Stimulated activated CD4-positive, alpha-beta T cell treated with anti-CD3 and anti-CD28 coated beads, Interleukin-4, amount 100 ng/mL, for 4 hours (primary cell): ENCODE measurements at regions not wholly inside any gene's neighbourhood (a gene's known extent, or its start where the extent isn't known, plus 50 kb on each side); places are given as distances from the start of the nearest gene placed in this dataset.
"Not testable (repeated sequence)": the region's sequence is repeated elsewhere in the genome, so short reads cannot be mapped to it uniquely, and the experiment has no call there.

Experiments
- DNase-seq, 2 experiments: peaks; one replicate each; pipeline ENCODE4 v3.0.0-alpha.2; 2020

DNA sequence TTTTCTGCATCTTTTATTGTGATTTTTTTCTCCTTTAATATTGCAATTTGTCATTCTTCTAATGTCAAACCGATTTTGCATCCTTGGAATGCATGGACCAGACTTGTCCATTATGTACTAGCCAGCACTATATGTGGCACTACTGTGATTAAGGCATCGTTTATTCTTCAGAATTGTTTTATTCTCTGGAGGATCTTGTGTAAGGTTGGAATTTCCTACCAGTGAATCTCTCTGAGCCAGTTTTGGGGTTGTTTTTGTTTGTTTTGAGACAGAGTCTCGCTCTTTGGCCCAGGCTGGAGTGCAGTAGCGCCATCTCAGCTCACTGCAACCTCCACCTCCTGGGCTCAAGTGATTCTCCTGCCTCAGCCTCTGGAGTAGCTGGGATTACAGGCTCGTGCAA lies 58.5 kb downstream of the IGLL5 start:
- DNase-seq = no peak

DNA sequence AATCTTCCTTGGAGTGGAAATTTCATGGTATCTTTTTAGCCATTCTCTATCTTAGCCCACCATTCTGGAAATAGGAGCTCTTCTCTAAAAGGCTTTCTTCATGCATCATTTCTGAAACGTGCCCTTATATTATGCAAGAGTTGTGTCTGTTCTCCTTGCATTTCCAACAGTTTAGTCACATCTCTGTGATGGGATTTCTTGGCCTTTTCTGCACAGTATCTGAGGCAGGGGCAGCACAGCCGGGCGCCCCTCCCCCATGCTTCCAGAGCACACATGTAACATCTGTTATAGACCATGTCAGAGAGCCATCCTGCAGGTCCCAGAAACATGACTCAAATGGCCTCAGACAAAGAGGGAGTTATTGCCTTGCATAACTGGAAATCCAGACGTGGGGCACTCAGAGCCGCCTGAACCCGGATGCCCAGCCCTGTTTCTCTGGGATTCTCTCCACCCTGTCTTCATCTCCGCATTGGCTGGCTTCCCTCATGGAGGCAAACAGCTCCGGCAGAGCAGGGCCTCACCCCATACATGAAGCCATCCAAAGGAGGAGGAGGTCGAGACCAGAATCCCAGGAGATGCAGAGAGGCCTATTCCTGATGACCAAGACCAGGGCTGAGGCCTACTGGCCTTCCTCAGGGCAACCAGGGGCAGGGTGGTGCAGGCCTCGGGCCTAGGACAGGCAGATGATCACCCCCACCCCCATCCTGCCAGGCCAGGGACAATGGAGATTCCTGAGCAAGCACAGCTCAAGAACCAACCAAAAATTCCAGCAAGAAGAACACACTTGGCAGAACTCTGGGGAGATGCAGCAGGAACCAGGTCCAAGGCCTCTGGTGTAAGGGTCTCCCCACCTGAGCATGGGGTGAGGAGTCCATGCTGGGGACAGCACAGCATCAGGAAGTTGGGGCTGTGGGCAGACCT lies 61.3 kb downstream of the IGLL5 start:
- no peak for DNase-seq

DNA sequence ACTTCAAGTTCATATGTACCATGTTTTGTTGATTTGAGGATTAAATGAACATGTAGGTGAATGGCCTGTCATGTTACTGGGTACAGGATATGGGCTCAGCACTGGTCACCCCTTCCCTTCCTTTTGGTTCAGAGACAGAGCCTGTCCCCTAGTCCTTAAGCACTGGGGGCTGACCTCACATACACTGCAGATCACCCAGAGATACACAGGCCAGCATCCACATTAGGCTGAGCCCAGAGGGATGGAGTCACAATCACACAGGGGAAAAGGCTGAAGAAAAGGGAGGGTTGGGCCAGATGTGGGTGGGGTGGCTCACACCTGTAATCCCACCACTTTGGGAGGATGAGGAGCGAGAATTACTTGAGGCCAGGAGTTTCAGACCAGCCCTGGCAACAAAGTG lies 62.3 kb downstream of the IGLL5 start:
- no peak for DNase-seq

DNA sequence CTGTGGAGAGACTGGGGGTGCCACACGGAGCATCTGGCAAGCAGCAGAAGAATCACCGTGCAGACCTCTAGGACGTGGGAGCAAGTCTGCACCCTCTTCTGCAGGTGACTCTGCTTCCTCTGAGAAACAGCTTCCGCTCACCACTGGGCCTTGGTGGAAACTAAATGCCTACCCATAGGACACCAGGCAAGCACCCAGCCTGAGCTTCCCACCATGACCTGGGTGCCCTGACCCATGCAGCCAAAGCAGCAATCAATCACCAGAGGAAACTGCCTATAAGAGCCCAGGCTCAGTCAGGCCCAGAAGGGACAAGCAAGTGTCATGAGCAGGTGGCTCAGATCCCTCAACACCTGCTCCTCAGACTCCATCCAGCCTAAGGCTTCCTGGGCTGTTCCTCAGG lies 63.4 kb downstream of the IGLL5 start:
- no peak for DNase-seq

DNA sequence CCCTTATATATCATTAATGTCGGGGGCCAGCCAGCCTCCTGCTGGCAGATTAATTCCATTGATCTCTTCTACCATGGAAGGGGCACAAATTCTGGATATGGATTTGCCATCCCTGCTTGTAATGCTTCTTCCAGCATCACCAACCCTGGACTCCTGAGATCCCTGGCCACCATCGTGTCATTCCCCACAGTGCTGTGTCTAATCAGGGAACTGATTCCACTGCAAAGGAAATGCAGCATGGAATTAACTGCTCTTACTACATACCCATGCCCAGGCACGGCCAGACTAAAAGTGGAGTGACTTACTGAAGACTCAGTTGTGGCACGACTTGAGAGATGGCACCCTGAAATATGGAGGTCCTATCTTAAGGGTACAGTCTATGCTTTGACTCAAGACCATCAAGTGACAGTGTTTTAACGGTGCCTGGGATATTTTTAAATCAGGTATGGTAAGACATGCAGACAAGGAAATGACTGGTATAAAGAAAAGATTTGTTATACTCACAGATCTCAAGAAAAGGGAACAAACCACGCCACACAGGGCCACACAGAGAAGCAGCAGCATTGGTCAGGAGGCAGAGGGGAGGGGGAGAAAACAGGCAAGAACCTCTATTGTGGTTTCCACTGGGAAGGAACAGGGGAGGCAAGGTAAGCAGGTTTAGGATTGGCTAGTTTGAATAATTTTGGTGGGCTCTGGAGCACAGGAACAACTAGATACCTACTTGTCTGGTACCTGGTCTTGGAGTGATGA lies 65.1 kb downstream of the IGLL5 start:
- DNase-seq = no peak

DNA sequence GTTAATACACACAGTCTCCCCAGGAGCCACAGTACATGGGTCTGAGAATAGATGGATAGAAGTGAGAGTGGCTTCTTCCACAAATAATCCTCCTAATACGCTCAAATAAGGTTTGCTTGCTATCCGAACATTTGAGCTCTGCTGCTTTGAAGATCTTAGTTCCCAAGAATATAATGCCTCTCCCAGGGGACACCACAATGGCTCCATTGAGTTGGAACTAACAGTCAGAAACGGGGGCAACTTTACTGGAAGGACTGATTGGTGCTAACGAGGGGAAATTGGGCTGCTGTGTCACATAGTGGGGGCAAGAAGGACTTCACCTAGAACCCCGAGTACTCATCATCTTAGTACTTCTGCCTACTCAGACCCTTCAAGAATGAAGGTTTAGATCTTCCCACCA lies 66.2 kb downstream of the IGLL5 start:
- no peak for DNase-seq

DNA sequence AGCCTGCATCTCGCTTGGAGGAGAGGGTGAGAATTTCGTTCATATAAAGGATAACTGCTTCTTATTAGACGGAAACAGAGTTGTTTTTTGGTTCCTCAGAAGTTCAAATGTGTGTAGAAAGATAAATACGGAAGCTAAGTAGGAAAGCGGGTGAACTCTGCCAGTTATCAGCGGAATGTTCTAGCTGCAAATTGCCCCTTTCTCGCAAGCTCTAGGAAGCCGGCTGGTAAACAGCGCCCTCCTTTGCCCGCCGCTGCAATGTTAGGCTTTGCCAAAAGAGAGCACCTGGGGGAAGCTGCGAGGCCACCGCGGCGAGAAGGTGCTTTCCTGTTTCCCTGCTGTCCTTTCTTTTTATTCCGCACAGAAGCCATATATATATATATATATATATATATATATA lies 67.0 kb downstream of the IGLL5 start:
- DNase-seq = peak in 1 of 2 experiments; percentile 10

DNA sequence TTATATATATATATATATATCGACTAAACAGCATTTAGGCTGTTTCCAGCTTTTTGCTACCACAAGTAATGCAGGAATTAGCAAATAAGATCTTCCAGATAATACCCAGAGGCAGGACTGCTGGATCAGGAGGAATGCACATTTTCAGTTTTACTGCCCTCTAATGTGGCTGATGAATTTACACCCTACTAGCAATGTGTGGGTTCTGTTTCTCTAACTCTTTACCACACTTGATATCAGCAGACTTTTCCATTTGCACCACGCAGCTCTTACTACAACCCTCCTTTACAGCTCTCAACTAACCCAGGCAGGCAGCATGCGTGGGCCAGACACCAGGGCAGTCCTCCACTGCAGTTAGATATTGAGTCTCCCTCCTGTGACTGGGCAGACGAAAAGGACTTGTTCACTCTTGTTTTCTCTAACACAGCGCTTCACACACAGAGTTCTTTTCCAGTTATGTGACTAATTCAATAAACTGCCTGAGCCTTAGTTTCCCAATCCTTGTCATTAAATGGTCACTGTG lies 67.7 kb downstream of the IGLL5 start:
- no peak for DNase-seq

DNA sequence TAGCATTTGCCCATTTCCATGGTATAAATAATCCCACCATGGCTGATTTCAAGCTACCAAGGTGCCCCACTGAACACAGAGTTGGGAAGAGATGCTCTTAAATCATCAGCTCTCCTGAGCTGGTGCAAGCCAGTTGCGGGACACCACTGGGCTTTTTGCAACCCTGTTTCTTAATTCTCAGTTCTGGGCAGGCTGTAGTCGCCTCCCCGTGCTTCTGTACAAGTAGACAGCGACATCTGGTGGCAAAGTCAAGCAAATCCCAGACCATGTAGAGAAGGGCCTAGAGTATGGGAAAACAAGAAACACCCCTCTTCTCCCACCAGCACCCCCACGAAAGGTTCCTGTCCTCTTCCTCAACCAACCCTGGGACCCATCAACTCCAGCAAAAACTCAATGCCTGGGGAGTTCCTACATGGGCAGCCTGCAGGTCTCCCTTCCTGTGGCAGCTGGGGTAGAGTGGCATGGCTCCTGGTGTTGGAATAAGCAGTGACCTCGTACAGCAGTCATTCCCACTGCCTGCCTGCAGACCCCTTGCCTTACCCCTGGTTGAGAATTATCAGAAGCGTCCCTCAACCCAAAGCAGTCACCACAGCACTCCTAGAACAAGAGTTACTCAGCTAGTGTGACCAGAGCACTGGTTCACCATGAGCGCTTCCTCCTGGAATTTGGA lies 68.4 kb downstream of the IGLL5 start:
- DNase-seq = peak; percentile 43 to 52

DNA sequence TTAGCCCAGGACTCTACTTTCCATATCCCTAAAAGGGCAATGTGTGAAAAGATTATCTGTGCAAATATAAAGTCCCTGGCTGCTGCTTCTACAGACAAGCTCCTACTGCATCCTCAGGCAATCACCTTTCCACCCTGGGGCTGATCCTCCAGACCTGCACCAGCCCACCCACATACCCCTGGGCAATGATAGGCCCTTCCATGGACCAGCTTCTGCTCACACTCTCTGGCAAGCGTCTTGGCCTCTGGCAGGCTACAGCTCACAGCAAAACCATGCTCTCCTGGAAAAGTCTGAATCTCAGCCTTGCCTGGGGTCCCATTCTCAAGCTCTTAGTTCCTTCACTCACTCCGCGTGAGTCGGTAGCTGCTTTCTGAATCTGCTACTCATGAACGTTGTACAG lies 69.5 kb downstream of the IGLL5 start:
- no peak for DNase-seq

DNA sequence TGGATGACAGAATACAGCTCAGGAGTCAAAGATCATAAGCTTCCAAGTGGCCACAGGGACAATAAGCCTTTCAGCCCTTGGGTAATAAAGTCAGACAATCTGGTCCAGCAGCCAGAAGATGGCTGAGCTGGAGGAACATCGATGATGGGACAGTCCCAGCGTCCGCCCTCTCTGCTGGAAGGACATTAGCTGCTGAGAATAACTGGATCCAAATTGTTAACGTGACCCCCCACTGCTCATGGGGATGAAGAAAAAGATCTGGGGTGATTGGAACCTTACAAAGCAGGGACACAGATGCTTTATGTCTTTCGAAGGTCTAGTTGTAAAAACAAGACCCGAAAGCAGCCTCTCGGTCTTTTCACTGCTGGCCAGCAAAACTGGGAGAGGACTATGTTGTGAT lies 71.0 kb downstream of the IGLL5 start:
- no peak for DNase-seq

DNA sequence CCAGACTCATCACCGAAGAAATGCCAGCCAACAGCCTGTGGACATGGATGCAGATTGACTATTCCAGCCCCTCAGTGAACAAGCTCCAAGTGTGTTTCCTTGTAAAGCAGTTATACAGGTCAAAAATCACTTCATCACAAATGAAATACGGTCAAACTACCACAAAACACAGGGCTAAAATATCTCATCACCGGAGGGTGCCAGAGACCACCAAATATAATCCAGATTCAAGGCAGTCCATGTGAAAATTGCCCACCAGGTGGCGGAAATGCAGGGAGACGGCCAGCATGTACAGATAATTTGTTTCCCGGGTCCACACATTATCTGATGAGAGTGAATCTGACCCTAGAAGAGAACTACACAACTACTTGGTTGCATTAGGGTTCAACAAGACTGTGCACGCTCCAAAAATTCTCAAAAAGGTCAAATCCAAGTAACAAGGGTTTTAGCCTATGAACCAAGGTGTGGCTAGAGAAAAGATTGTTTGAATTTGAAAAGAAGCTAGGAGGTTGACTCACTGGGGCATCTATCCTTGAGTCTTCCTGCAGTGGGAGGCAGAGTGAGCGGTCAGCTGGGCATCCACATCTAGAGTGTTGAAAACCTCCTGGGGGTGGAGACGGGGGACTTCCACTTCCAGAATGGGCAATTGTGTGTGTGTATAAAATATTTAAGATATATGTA lies 71.7 kb downstream of the IGLL5 start:
- peak; percentile 54 to 62 for DNase-seq

DNA sequence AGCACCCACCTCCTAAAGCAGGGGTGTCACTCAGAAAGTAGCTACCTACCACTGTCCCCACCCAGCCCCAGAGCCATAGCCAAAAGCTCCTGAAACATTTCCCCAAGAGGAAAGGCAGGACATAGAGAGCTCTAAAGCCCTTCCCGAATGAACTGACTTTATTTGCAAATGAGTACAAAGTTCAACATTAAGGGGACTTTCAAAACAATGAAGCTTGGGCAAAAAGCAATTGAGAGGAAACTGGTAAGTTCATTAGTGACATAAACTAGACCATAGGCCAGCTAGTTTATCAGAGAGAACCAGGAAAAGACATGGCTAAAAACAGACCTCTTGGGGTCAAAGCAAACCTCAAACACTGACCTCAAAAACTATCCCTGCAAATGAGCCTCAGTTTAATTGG lies 72.7 kb downstream of the IGLL5 start:
- no peak for DNase-seq

DNA sequence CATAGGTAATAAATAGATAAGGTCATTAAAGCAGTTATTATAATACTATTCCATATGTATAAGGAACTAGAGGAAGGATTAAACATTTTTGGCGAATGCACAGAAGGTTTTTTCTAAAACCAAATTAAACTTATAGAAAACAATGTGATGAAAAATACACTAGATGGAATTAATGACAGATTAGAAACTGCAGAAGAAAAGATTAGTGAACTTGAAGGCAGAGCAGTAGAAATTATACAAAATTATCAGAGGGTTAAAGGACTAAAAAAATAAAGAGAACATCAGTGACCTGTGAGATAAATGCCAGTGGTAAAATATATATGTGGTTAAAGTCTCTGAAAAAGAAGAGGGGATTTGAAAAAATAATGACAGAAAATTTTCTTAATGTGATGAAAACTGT lies 74.0 kb downstream of the IGLL5 start:
- DNase-seq = no peak

DNA sequence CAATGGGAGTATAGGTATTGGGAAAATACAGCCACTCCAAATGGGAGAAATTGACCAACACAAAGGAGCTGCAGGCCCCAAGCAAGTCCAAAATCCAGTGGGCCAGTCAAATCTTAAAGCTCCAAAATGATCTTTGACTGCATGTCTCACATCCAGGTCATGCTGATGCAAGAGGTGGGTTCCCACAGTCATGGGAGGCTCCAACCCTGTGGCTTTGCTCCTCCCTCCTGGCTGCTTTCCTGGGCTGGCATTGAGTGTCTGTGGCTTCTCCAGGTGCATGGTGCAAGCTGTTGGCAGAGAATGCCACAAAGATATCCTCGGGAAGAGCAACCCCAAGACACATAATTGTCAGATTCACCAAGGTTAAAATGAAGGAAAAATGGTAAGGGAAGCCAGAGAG lies 80.8 kb downstream of the IGLL5 start:
- DNase-seq = no peak

DNA sequence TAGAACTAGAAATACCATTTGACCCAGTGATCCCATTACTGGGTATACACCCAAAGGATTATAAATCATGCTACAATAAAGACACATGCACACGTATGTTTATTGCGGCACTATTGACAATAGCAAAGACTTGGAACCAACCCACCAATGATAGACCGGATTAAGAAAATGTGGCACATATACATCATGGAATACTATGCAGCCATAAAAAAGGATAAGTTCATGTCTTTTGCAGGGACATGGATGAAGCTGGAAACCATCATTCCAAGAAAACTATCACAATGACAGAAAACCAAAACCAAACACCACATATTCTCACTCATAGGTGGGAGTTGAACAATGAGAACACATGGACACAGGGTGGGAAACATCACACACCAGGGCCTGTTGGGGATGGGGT lies 85.0 kb downstream of the IGLL5 start:
- not testable (repeated sequence) for DNase-seq

DNA sequence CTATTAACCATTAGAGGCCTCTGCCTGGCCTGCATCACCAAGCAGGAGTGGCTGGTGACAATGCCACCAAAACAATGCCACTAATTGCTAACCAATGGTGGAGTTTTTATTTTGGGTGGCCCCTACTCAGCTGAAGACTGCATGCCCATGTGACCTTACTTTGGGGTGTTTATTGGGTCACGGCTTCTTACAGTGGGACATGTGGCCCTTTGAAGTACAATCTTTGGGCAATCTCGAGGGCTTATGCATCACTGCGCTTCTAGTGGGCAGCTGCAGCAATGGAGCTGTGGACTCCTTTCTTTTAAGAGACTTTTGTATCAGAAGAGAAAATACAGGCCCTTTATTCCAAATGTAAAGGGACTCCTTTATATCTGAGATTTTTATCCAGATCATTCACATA lies 85.7 kb downstream of the IGLL5 start:
- no peak for DNase-seq

DNA sequence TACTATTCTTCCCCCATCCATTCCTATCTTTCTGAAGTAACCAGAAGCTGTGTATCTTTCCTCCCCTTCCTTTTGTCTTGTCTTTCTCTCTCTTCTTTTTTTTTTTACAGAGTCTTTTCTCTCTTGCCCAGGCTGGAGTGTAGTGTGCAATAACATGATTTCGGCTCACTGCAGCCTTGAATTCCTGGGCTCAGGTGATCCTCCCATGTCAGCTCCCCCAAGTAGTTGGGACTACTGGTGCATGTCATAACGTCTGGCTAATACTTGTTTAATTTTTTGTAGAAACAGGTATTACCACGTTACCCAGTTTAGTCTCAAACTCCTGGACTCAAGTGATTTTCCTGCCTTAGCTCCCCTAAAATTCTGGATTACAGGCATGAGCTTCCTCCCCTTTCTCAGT lies 86.5 kb downstream of the IGLL5 start:
- no peak for DNase-seq

DNA sequence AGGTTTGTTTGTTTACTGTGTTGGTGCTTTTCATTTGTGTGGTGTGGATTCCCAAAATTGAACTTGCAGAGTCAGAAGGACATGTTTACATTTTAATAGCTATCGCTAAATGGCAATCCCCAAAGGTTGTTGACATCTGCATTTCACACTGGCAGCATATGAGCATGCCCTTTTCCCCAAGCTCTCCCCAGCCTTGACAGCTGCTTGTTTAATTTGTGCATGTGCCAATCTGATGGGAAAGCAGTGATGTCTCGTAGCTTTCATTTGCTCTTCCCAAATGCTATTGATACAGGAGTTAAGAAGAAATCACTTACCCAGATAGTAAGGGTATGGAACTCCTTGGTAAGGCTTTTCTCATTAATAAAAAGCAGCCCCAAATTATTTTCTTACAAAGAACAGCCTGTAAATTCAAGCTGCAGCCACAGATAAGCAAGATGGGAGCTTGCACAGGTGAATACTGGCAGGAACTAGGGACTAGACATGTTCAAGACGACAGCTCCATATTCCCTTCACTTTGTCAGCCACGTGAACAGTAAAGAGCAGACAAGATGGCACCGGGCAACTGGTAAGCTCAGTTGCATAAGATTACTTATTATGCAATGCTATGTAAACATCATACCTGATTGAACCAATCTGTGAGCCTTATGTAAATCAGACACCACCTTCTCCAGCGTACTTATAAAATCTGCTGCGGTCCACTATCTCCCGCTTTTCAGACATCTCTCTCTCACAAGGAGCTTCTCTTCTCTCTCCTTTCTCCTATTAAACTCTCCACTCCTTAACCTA lies 87.4 kb downstream of the IGLL5 start:
- DNase-seq = no peak

DNA sequence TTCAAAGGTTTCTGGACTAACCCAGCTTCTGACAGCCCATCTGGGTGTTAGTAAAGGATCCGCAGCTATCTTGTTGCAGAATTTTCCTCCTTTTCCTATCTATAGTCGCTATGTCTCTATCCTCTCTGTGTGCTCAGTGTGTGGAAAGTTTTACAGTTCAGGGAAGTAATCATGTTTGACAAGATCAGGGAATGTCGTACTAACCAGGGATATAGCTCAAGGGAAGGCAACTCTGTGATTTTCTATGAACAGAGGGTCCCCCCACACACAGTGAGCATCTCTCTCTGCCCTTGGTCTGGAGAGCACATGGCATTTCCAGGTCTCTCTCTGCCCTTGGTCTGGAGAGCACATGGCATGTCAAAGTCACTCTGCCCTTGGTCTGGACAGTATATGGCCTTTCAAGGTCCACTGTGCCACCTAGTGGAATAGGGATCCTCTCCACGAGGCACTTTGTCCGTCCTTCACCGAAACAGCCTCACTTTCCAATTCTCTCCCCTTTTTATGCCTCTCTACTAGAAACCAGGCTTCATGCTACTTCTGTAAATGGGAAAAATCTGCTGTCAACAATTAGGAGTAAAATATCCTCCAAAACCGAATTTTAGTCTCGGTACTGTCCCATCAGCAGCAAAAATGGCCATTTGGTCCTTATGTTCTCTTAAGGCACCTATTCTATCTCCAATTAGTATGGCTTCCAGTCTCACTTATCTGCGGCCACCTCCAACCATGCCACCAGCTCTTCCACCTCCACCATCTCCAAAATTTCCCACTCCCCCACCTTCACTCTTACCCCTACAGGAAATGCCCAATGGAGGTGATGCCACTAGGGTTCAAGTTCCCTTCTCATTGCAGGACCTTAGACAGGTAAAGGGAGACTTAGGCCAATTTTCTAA lies 88.7 kb downstream of the IGLL5 start:
- no peak for DNase-seq
